NCI-H2029 treated with DMSO at 0.1 percent for 48 hours (cell line): ENCODE measurements at regions not wholly inside any gene's neighbourhood (a gene's known extent, or its start where the extent isn't known, plus 50 kb on each side); places are given as distances from the start of the nearest gene placed in this dataset.

ENCODE experiments used
- DNase-seq: peaks from one replicate; lab custom pipeline; 2025; lab: John Stamatoyannopoulos, UW

DNA sequence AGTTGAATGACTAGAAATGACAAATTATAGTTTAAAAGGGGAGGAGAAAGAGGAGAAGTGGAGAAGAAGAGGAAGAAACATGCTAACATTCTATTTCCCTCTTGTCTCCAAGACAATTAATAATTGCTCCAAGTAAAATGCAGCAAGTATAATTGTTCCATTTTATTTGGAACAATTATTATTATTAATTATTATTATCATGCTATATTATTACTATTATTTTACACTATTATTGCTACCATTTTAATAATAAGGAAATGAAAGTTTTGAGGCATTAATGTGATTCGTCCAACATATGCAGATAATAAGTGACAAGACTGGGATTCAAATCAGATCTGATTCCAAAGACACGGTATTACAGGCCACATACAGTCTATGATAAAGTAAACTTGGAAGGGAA lies 293.6 kb upstream of the ZC3H12C start:
- DNase-seq = no peak

GRCh38 chr11:109804911-109805310 lies 288.3 kb upstream of the ZC3H12C start:
- DNase-seq = no peak

DNA sequence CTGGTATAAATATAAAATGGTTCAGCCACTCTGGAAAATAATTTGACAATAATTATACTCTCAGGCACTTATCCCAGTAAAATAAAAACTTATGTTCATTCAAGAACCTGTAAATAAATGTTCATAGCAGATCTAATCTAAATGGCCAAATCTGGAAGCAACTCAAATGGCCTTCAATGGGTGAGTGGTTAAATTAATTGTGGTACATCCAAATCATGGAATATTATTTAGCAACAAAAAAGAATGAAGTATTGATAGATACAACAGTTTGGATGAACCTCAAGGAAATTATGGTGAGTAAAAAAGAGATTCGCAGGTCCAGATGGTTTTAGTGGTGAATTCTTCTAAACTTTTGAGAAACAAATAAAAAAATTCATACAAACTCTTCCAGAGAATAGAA lies 287.0 kb upstream of the ZC3H12C start:
- DNase-seq = no peak

DNA sequence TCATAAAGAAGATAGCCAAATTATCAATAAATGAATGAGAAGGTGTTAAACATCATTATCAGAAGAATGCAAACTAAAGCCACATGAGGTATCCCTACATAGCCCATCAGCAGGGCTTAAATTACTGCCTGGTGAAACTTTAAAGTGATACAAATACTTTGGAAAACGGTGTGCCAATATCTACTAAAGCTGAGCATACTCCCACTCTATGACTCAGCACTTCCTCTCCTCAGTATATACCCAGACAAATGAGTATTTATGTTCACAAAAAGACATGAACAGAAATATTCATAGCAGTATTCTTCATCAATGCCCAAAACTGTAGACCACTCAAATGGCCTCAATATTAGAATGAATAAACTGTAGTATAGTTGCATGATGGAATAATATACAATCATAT lies 284.6 kb upstream of the ZC3H12C start:
- no peak for DNase-seq

DNA sequence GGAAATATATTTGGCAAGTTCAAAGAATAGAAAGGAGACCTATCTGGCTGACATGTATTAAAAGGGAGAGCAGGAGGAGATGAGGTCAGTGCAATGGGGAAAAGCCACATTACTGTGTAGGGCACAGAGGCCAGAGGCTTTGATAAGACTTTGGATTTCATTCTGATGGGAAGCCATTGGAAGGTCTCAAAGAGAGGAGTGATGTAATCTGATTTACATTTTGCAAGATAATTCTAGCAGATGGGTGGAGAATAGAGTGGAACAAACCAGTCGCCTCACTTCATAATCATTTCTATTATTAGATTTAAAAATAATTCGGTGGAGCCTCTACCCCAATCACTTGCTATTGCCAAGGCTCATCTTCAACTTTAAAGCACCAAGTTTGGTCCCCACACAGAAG lies 278.4 kb upstream of the ZC3H12C start:
- no peak for DNase-seq

- no peak for DNase-seq
Observed at GRCh38 chr11:109815500-109816150, 277.6 kb upstream of the ZC3H12C start.

DNA sequence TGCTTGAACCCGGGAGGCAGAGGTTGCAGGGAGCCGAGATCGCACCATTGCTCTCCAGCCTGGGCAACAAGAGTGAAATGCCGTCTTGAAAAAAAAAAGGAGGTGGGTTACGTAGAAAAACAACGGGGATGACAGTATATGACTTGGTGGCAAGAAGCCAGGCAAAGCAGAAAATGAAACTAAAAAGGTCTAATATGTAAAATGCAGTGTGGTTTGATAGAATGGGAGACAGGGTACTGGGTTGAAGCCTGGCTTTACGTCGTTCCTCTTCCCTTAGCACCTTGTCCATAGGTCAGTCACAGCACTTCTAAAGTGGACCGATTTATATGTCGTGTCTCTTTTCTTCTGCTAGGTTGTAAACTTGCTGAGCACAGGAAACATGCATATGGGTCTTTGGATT lies 274.9 kb upstream of the ZC3H12C start:
- peak; percentile 2 for DNase-seq

GRCh38 chr11:109819410-109819809 lies 273.8 kb upstream of the ZC3H12C start:
- no peak for DNase-seq

DNA sequence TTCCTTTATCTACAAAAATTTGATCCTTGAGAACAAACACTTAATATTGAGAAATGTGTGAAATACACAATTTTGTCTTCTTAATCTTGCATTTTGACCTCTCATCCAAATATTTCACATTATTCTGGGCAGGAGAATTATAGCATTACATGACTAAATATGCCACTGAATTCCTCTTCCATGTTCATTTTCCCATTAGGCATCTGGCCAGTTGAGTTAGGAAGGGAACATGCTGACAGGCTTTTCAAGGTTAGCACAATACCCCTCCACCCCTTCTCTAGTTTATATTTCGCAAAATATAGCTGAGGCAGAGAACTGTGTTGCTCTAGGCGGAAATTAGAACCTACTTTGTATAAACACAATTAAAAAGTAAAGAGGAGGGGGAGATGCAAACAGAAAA lies 271.7 kb upstream of the ZC3H12C start:
- no peak for DNase-seq

GRCh38 chr11:109822436-109823102 lies 270.6 kb upstream of the ZC3H12C start:
- no peak for DNase-seq

DNA sequence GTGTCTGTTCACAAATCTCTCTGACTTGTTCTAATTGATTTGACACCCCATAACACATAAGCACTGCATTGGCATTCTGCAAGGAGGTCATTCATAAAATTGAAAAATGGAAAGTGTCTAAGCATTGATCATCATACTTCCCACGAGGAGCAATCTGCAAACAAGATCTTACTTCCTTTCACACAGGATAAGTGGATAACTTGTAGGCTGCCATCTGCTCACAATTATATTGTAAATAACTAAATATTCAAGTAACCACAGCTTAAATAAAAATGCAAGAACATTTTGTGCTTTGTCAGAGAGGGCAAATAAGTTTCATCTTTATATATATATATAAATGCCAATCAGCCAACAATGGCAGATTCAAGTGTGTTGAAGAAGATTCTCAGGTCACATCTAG lies 264.8 kb upstream of the ZC3H12C start:
- no peak for DNase-seq

- no peak for DNase-seq
Observed at GRCh38 chr11:109838026-109838425, 255.2 kb upstream of the ZC3H12C start.

- DNase-seq = no peak
Observed at GRCh38 chr11:109845437-109845836, 247.8 kb upstream of the ZC3H12C start.

DNA sequence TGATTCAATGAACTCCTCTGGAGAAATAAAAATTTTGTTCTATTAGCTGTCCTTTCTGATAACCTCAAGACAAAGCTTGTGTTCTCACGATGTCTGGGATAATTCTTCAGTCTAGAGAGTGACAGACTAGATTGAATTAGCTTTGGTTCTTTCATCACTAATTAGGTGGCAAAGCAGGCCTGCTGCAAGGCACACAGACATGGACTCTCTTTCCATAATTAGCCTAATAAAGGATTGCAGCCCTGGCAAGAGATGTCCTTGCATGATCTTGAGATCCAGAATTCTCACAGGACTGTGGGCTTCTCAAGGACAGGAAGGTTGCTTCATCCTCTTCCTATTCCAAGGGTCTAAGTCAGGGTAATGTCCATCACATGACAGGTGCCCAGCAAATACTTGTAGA lies 245.6 kb upstream of the ZC3H12C start:
- no peak for DNase-seq

DNA sequence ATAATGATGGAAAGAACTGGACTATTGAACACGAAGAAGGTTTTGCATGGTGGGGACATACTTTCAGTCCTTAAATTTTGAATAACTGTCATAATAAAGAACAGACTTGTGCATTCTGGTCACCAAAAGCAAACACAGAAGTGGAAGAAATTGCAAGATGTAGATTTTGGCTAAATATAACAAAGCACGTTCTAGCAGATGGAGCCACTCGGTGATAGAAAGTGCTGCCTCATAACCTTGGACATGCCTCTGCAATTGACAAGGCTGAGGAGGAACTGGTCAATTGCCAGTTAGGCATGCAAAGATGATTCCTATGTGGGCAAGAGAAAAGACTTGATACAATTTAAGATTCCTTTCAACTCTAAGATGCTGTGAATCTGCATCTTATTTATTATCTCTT lies 244.1 kb upstream of the ZC3H12C start:
- DNase-seq = no peak

DNA sequence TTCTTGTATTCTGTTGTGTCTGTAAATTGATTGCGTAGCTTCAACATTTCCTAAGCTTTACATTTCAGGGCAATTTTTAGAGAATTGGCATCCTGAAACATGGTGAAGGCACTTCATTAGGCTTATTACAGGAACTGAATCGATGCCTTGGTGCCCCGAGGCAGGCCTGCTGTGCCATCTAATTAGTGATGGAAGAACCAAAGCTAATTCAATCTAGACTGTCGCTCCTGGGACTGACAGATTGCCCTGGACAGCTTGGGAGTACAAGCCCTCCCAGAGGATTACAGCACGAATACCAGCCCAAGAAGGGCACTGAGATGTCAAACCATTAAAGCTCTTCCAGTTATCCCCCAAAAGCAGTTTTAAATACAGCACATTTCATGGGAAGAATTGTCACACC lies 243.2 kb upstream of the ZC3H12C start:
- DNase-seq = no peak

DNA sequence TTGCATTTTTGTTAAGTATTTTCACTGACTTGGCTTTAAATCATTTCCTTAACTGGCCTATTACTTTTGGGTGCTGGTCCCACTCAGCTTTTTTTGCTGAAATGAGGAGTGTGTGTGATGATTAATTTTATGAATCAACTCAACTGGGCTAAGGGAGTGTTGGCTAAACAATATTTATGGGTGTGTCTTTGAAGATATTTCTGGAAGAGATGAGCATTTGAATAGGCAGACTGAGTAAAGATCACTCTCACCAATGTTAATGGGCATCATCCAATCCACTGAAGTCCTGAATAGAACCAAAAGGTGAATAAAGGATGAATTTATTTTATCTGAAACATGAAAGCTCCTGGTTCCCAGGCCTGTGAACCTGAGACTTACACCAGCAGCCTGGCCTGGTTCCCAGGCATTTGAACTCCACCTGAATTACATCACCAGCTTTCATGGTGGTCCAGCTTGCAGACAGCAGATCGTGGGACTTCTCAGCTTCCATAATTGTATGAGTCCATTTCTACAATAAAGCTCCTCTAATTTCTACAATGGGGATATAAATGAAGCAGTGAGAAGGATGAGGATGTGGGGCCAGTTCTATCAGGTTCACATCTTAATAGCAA lies 241.3 kb upstream of the ZC3H12C start:
- no peak for DNase-seq

DNA sequence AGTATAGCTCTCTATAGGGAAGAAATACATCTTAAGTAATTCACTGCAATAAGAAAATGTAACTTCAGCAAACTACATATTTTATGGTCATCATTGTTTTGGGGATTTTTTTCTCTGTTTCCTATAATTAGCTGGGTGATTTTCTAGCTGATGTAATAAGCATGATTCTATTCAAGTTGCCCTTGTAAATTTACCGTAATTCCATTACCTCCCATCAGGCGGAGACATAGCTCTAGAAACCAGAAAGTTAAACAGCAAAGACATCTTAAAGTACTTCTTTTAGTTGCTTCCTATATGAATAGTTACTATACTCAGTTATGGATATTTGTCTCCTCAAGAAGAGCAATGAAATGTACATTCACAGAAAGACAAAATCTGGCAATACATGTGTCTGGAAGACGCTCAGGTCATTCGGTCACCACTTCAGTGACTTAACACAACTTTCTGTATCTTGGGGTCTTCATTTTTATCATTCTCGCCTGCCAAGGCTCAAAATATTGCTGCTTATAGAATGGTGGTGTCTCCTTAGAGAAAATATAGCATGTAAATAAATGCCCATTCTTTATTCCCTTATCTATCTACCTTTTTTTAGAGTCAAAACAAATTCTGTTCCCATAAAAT lies 239.9 kb upstream of the ZC3H12C start:
- no peak for DNase-seq

GRCh38 chr11:109854731-109855130 lies 238.5 kb upstream of the ZC3H12C start:
- DNase-seq = no peak

- DNase-seq = no peak
Observed at GRCh38 chr11:109856928-109857327, 236.3 kb upstream of the ZC3H12C start.

DNA sequence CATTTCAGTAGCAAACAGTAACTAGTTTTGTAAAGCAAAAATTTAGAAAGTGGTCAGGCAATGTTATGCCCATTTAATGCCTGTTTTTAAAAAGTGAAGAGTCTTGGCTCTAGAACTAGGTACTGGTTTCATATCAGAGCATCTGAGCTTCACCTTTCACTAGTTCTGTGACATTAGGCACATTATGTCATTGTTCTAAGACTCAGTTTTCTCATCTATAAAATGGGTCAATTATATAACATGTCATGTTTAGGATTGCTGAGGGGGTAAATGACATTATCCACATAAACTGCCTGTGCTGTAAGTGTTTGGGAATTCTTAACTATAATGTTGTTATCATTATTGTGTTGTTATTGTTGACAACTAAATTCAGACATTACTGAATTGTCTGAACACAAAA lies 235.6 kb upstream of the ZC3H12C start:
- no peak for DNase-seq

DNA sequence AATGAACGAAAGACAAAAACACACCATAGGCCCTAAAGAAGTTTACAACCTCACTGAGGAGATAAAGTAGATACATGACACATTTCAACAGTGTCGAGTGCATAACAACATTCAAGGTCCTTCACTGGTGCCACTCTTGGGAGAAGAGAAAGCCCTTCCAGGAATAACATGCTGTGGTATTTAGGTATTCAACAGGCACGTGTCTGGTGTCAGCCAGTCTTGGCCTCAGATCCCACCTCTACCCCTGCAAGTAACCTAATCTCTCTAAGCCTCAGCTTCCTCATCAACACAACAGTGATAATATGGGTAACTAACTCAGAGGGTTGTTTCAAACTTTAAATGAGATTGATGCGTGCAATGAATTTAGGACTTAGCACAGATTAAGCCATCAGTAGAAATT lies 235.0 kb upstream of the ZC3H12C start:
- DNase-seq = no peak

- DNase-seq = no peak
Observed at GRCh38 chr11:109859045-109859724, 234.0 kb upstream of the ZC3H12C start.
